ENCODE measurements at regions not wholly inside any gene's neighbourhood (a gene's known extent, or its start where the extent isn't known, plus 50 kb on each side); places are given as distances from the start of the nearest gene placed in this dataset.
"Not testable (repeated sequence)": the region's sequence is repeated elsewhere in the genome, so short reads cannot be mapped to it uniquely, and the experiment has no call there.

DNA sequence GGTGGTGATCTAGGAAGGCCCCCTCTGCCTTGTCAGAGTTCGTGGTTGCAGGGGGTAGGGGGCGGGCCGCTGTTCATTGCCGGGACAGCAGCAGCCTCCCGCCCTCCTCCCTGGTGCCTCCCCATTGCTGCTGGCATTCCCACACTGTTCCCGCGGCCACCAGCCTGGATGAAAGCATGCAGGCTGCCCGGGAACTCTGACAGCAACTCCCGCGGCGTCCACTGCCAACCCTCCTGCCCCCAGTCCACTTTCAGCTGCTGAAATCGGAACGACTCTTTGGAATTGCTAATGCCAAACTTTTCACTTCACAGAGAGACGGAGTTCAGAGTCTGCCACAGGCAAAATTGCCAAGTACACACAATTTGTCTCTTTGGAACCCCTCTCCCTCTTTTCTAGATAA is 121.9 kb downstream of the BEND2 start:
- H3K27ac ChIP-seq (ENCODE audit: low read depth, low read length, poor library complexity, severe bottlenecking): no peak overlapping the region
- H3K4me3 ChIP-seq (ENCODE audit: low read depth, low read length, poor library complexity, severe bottlenecking): no peak overlapping the region

DNA sequence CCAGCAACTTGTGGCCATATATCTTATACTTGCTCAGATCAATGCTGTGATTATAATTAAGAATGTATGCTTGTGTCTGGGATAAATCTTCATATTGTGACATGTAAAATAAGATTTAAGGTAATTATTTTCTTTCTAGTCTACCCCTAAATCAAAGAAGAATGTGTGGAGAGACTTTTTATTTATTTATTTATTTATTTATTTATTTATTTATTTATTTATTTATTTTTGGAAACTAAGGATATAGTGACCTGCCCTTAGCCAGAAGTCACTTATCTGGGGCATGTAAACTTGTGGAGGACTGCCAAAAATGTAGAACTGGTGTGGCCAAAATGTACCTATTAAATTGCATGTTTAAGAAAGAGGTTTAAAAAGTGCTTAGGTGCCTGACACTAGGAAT is 144.3 kb downstream of the BEND2 start:
- Histone ChIP-seq H3K9me3 (ENCODE audit: low read length) (no peaks in the 10 kb centered on the region), H3K4me2 (ENCODE audit: low read length) (no peak overlapping the region), H3K27me3 (ENCODE audit: insufficient read depth, low read length) (no peaks in the 10 kb centered on the region), H3K9me2 (ENCODE audit: low read depth, low read length) (no peaks in the 10 kb centered on the region), H2AFZ (ENCODE audit: low read length) (no peak overlapping the region), H3K79me2 (ENCODE audit: insufficient read depth, low read length) (no peaks in the 10 kb centered on the region), H3K9ac (ENCODE audit: low read length) (no peak overlapping the region), H4K20me1 (ENCODE audit: insufficient read depth, low read length) (no peaks in the 10 kb centered on the region), H3F3A (ENCODE audit: insufficient read depth, low read length) (no peaks in the 10 kb centered on the region), H3K27ac (ENCODE audit: low read depth, low read length, poor library complexity, severe bottlenecking) (no peak overlapping the region), H3K4me3 (ENCODE audit: low read depth, low read length, poor library complexity, severe bottlenecking) (no peak overlapping the region), H3K4me1 (ENCODE audit: insufficient read depth, low read length, severe bottlenecking) (no peaks in the 10 kb centered on the region), H3K36me3 (ENCODE audit: insufficient read depth, low read length) (no peaks in the 10 kb centered on the region)
- TF ChIP-seq, protein P1, sequence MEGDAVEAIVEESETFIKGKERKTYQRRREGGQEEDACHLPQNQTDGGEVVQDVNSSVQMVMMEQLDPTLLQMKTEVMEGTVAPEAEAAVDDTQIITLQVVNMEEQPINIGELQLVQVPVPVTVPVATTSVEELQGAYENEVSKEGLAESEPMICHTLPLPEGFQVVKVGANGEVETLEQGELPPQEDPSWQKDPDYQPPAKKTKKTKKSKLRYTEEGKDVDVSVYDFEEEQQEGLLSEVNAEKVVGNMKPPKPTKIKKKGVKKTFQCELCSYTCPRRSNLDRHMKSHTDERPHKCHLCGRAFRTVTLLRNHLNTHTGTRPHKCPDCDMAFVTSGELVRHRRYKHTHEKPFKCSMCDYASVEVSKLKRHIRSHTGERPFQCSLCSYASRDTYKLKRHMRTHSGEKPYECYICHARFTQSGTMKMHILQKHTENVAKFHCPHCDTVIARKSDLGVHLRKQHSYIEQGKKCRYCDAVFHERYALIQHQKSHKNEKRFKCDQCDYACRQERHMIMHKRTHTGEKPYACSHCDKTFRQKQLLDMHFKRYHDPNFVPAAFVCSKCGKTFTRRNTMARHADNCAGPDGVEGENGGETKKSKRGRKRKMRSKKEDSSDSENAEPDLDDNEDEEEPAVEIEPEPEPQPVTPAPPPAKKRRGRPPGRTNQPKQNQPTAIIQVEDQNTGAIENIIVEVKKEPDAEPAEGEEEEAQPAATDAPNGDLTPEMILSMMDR (IDR thresholded peaks at IDR 0.05; ENCODE audit: low read length): no peak
- TF ChIP-seq EZH2 (IDR thresholded peaks at IDR 0.05; ENCODE audit: borderline replicate concordance, low read length): no peak

More for the DNA sequence above, 121.9 kb downstream of the BEND2 start:
- no peak overlapping the region for H3K9ac ChIP-seq (ENCODE audit: low read length)
- no peaks in the 10 kb centered on the region for H3K36me3 ChIP-seq (ENCODE audit: insufficient read depth, low read length)
- H3K9me2 ChIP-seq (ENCODE audit: low read depth, low read length): no peaks in the 10 kb centered on the region
- H3K27me3 ChIP-seq (ENCODE audit: insufficient read depth, low read length): no peaks in the 10 kb centered on the region
- TF ChIP-seq, protein P1 (IDR thresholded peaks at IDR 0.05; ENCODE audit: low read length): no peak
- no peak for TF ChIP-seq EZH2 (IDR thresholded peaks at IDR 0.05; ENCODE audit: borderline replicate concordance, low read length)
- no peak overlapping the region for H2AFZ ChIP-seq (ENCODE audit: low read length)
- no peaks in the 10 kb centered on the region for H4K20me1 ChIP-seq (ENCODE audit: insufficient read depth, low read length)
- H3K9me3 ChIP-seq (ENCODE audit: low read length): no peaks in the 10 kb centered on the region
- no peaks in the 10 kb centered on the region for H3F3A ChIP-seq (ENCODE audit: insufficient read depth, low read length)
- H3K79me2 ChIP-seq (ENCODE audit: insufficient read depth, low read length): no peaks in the 10 kb centered on the region
- no peaks in the 10 kb centered on the region for H3K4me1 ChIP-seq (ENCODE audit: insufficient read depth, low read length, severe bottlenecking)
- H3K4me2 ChIP-seq (ENCODE audit: low read length): no peak overlapping the region

DNA sequence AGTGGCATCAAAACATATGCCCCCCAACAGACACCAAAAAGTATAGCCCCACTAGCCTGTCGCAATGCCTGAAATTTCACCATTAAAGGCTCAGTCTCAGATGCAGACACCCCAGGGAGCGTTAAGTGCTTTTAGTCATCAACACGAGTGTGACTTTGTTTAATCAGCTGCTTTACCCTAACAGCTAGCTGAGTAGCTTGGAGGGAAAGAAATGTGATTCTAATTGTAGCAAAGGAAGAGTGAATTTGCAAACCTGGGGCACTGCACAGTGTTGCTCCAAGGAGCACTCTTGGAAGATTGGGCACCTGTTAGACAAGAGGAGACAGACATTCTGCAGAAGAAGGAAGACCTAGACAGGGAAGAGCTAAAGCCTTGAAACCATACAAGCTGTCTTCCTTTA is 145.1 kb downstream of the BEND2 start:
- no peak overlapping the region for H3K4me3 ChIP-seq (ENCODE audit: low read depth, low read length, poor library complexity, severe bottlenecking)
- no peaks in the 10 kb centered on the region for H3K4me1 ChIP-seq (ENCODE audit: insufficient read depth, low read length, severe bottlenecking)
- H3K27me3 ChIP-seq (ENCODE audit: insufficient read depth, low read length): no peaks in the 10 kb centered on the region

DNA sequence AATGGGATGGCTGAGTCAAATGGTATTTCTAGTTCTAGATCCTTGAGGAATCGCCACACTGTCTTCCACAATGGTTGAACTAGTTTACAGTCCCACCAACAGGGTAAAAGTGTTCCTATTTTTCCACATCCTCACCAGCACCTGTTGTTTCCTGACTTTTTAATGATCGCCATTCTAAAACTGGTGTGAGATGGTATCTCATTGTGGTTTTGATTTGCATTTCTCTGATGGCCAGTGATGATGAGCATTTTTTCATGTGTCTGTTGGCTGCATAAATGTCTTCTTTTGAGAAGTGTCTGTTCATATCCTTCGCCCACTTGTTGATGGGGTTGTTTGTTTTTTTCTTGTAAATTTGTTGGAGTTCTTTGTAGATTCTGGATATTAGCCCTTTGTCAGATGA is 152.6 kb downstream of the BEND2 start:
- not testable (repeated sequence) for H3K79me2 ChIP-seq (ENCODE audit: insufficient read depth, low read length); H4K20me1 ChIP-seq (ENCODE audit: insufficient read depth, low read length); H3F3A ChIP-seq (ENCODE audit: insufficient read depth, low read length); H3K36me3 ChIP-seq (ENCODE audit: insufficient read depth, low read length); H3K9ac ChIP-seq (ENCODE audit: low read length); H3K9me2 ChIP-seq (ENCODE audit: low read depth, low read length); H2AFZ ChIP-seq (ENCODE audit: low read length); H3K27me3 ChIP-seq (ENCODE audit: insufficient read depth, low read length); H3K9me3 ChIP-seq (ENCODE audit: low read length); H3K4me1 ChIP-seq (ENCODE audit: insufficient read depth, low read length, severe bottlenecking); H3K4me3 ChIP-seq (ENCODE audit: low read depth, low read length, poor library complexity, severe bottlenecking); H3K4me2 ChIP-seq (ENCODE audit: low read length); H3K27ac ChIP-seq (ENCODE audit: low read depth, low read length, poor library complexity, severe bottlenecking)

More for the DNA sequence above, 145.1 kb downstream of the BEND2 start:
- Histone ChIP-seq H4K20me1 (ENCODE audit: insufficient read depth, low read length) (no peaks in the 10 kb centered on the region), H3K9me2 (ENCODE audit: low read depth, low read length) (no peaks in the 10 kb centered on the region), H3K4me2 (ENCODE audit: low read length) (no peak overlapping the region), H3K9ac (ENCODE audit: low read length) (no peak overlapping the region), H3K27ac (ENCODE audit: low read depth, low read length, poor library complexity, severe bottlenecking) (no peak overlapping the region), H3F3A (ENCODE audit: insufficient read depth, low read length) (no peaks in the 10 kb centered on the region), H2AFZ (ENCODE audit: low read length) (no peak overlapping the region), H3K79me2 (ENCODE audit: insufficient read depth, low read length) (no peaks in the 10 kb centered on the region), H3K9me3 (ENCODE audit: low read length) (no peaks in the 10 kb centered on the region), H3K36me3 (ENCODE audit: insufficient read depth, low read length) (no peaks in the 10 kb centered on the region)
- TF ChIP-seq EZH2 (IDR thresholded peaks at IDR 0.05; ENCODE audit: borderline replicate concordance, low read length): no peak
- TF ChIP-seq, protein P1 (IDR thresholded peaks at IDR 0.05; ENCODE audit: low read length): no peak

Data from OCI-LY1 (cell line).